Tibial nerve (tissue), 4 donors: ENCODE measurements at regions not wholly inside any gene's neighbourhood (a gene's known extent, or its start where the extent isn't known, plus 50 kb on each side); places are given as distances from the start of the nearest gene placed in this dataset.

Experiments
- CTCF ChIP-seq, 5 experiments: fragments of 200-600 bp in 3 of 5; fragments of 450-650 bp in 2 of 5; sonication (generic) in 3 of 5; IDR thresholded peaks; one replicate each; pipeline ENCODE4 v1.5.1; 2016 to 2019; ENCODE audit warnings: antibody characterized with exemption in 5 of 5, mild to moderate bottlenecking in 3 of 5, moderate library complexity in 2 of 5
- EP300 ChIP-seq, 2 donors: sonication (generic); formaldehyde crosslinking; IDR thresholded peaks; one replicate each; pipeline ENCODE4 v1.6.1; 2017; ENCODE audit warnings: antibody characterized with exemption in 2 of 2, mild to moderate bottlenecking in 1 of 2
- POLR2A ChIP-seq, 2 donors: fragments of 450-650 bp; IDR thresholded peaks; one replicate each; pipeline ENCODE4 v1.6.1; 2017; ENCODE audit warnings: antibody characterized with exemption in 2 of 2, mild to moderate bottlenecking in 2 of 2, moderate library complexity in 2 of 2

GRCh38 chr14:28494196-28494595 lies 272.4 kb upstream of the FOXG1 start:
- TF ChIP-seq POLR2A (IDR thresholded peaks at IDR 0.05) = no peak
- TF ChIP-seq CTCF (IDR thresholded peaks at IDR 0.05) = no peak
- TF ChIP-seq EP300 (IDR thresholded peaks at IDR 0.05) = no peak
